Upper lobe of right lung (tissue), 1 donor: ENCODE measurements at regions not wholly inside any gene's neighbourhood (a gene's known extent, or its start where the extent isn't known, plus 50 kb on each side); places are given as distances from the start of the nearest gene placed in this dataset.

Experiments used
- ATAC-seq: fragments of 200-7000 bp; cut with Tn5 transposase; one replicate; pipeline ENCODE4 v1.9.1; 2020; ENCODE audit warnings: mild to moderate bottlenecking, moderate library complexity
- DNase-seq: peaks from one replicate; pipeline ENCODE4 v3.0.0-alpha.2; 2020
- H3K27ac ChIP-seq: fragments of 200-600 bp; one replicate; pipeline ENCODE4 v1.8.0; 2022
- H3K27me3 ChIP-seq: fragments of 200-600 bp; one replicate; pipeline ENCODE4 v1.8.0; 2022; ENCODE audit warnings: mild to moderate bottlenecking
- H3K36me3 ChIP-seq: fragments of 200-600 bp; one replicate; pipeline ENCODE4 v1.8.0; 2022
- H3K4me1 ChIP-seq: fragments of 200-600 bp; one replicate; pipeline ENCODE4 v1.8.0; 2022
- H3K4me3 ChIP-seq: fragments of 200-600 bp; one replicate; pipeline ENCODE4 v1.8.0; 2022; ENCODE audit warnings: mild to moderate bottlenecking
- H3K9me3 ChIP-seq: fragments of 200-600 bp; one replicate; pipeline ENCODE4 v1.8.0; 2022
- intact Hi-C: fragments of 100-400 bp; cut with DNase I; formaldehyde crosslinking; loops from one replicate; pipeline ENCODE4 v1.11.0; 2022
- TF ChIP-seq, protein P1 (sequence below): fragments of 200-600 bp; IDR thresholded peaks from one replicate; pipeline ENCODE4 v1.8.0; 2022; ENCODE audit warnings: antibody characterized with exemption
- donor health status: DM: no; HTN: yes; CAD: no; lungs with severe emphysema.

DNA sequence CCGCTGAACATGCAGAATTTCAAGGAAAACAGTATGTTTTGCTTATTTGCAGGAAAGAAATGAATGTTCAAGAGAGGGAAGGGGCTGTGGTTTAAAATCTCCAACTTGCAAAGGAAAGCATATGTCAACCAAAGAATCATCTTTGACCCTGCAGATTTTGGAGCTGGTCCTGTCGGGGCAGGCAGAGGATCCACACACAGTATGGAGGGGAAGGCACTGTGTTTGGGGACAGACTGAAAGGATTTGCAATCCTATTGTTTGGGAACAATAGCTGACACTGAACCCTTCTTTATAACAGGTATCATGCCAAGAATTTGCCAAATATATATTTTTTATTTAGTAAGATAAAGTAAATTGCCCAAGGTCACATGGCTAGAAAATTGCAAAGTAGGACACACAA, 121.4 kb upstream of the ZNF618 start:
- H3K9me3 ChIP-seq, result no peaks in the 10 kb centered on the region
- H3K4me3 ChIP-seq, result no peak overlapping the region
- no peak for DNase-seq
- TF ChIP-seq, protein P1, sequence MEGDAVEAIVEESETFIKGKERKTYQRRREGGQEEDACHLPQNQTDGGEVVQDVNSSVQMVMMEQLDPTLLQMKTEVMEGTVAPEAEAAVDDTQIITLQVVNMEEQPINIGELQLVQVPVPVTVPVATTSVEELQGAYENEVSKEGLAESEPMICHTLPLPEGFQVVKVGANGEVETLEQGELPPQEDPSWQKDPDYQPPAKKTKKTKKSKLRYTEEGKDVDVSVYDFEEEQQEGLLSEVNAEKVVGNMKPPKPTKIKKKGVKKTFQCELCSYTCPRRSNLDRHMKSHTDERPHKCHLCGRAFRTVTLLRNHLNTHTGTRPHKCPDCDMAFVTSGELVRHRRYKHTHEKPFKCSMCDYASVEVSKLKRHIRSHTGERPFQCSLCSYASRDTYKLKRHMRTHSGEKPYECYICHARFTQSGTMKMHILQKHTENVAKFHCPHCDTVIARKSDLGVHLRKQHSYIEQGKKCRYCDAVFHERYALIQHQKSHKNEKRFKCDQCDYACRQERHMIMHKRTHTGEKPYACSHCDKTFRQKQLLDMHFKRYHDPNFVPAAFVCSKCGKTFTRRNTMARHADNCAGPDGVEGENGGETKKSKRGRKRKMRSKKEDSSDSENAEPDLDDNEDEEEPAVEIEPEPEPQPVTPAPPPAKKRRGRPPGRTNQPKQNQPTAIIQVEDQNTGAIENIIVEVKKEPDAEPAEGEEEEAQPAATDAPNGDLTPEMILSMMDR, result no peak
- ATAC-seq, result no peak
- H3K4me1 ChIP-seq, result no peaks in the 10 kb centered on the region
- no peak overlapping the region for H3K27ac ChIP-seq
- intact Hi-C loops, result no loop called here
- H3K36me3 ChIP-seq, result no peaks in the 10 kb centered on the region
- peaks cover 14% of the 10 kb centered on the region for H3K27me3 ChIP-seq

DNA sequence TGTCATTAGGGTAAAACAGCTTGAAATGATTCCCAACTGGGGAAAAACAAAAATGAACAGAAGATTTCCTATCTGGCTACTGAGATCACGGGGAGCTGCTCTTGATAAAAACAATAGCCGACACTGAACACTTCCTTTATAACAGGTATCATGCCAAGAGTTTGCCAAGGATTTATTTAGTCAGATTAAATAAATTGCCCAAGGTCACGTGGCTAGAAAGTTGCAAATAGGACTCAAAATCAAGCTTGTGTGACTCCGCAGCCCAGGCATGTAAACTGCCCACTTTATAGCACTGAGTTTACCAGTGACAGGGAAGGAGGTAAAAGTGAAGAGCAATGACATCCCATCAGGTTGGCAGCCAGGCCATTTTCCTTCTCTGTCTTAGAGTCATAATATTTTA, 120.7 kb upstream of the ZNF618 start:
- Histone ChIP-seq H3K27ac (no peak overlapping the region), H3K27me3 (peaks cover 18% of the 10 kb centered on the region), H3K36me3 (no peaks in the 10 kb centered on the region), H3K4me3 (no peak overlapping the region), H3K9me3 (no peaks in the 10 kb centered on the region), H3K4me1 (no peaks in the 10 kb centered on the region)
- ATAC-seq (no peak), DNase-seq (no peak)
- TF ChIP-seq, protein P1, result no peak
- intact Hi-C loops, result no loop called here

DNA sequence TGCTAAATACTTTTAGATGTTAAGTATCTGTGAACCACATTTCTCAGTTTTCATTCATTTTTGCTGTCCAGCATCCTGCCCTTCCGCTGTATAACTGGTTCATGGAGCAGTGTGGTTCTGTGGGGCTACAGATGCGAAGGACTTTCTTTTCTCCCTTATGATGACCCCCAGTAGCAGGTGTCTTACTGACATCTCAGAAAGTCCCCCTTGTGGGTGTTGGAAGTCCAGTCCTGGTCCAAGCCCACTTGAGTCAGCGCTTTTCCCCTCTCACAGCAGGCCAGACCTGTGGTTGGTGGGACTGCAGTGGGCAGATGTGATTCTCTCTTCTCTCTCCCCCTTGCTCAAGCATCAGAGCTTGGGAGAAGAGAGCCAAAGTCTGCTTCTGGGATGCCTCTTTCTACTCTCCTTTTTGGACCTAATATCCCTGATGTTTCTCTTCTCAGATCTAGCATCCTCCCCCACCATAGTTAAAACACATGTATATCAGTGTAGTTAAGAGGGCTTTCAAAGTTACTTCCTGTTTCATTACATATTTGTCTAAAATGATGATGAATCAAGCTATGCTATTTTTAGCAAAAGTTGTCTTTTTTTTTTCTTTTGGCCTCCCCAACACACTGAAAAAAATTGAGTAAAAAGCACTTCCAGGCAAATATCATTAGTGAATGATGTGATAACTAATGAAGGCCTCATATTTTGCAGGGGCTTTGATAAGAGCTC, 119.5 kb upstream of the ZNF618 start:
- no peak overlapping the region for H3K4me3 ChIP-seq
- H3K27me3 ChIP-seq, result peaks cover 18% of the 10 kb centered on the region
- no peaks in the 10 kb centered on the region for H3K4me1 ChIP-seq
- ATAC-seq (no peak), DNase-seq (no peak)
- TF ChIP-seq, protein P1, result no peak
- intact Hi-C loops, result no loop called here
- H3K36me3 ChIP-seq, result no peaks in the 10 kb centered on the region
- no peak overlapping the region for H3K27ac ChIP-seq
- no peaks in the 10 kb centered on the region for H3K9me3 ChIP-seq

DNA sequence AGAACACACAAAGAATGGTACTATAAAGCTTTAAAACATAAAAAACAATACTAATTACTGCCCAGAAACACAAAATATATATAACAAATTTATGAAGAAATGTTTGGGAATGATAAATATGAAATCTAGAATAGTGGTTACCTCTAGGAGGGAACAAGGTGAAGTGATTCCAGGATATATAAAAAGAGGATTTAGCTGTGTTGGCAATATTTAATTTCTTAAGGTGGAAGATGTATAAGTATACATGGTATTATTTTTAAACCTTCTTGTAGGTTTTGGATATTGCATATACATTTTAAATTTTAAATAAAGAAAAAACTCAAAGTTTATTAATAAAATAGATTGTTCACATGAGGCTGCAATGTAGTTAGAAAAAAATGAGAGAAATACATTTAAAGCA, 112.7 kb upstream of the ZNF618 start:
- DNase-seq, result no peak

DNA sequence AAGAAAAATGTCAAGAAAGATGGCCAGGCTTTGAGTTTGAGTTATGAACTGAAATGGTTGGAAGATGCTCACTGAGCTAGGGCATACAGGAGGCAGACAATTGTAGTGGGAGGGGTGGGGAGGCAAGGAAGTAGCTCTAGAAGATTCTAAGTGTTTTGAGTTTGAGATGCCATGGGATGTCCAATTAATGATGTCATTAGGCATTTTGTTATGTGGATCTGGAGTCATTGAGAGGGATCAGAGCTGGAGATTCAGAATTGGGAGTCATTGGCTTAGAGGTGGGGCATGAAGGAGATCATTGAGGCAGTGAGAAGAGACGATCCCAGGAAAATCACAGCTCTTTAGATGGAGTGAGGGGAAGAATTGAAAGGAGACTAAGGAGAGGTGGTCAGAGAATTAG, 111.5 kb upstream of the ZNF618 start:
- H3K27ac ChIP-seq, result no peak overlapping the region
- TF ChIP-seq, protein P1, result no peak
- DNase-seq (no peak), ATAC-seq (no peak)
- H3K9me3 ChIP-seq, result no peaks in the 10 kb centered on the region
- H3K4me3 ChIP-seq, result no peak overlapping the region
- H3K4me1 ChIP-seq, result no peaks in the 10 kb centered on the region
- intact Hi-C loops, result no loop called here
- peaks cover 3% of the 10 kb centered on the region for H3K27me3 ChIP-seq
- H3K36me3 ChIP-seq, result no peaks in the 10 kb centered on the region

More for the DNA sequence above, 112.7 kb upstream of the ZNF618 start:
- intact Hi-C loops, result no loop called here
- H3K27me3 ChIP-seq, result peaks cover 3% of the 10 kb centered on the region
- no peaks in the 10 kb centered on the region for H3K9me3 ChIP-seq
- H3K27ac ChIP-seq, result no peak overlapping the region
- no peak for ATAC-seq
- TF ChIP-seq, protein P1, result no peak
- no peaks in the 10 kb centered on the region for H3K4me1 ChIP-seq
- H3K36me3 ChIP-seq, result no peaks in the 10 kb centered on the region
- no peak overlapping the region for H3K4me3 ChIP-seq

DNA sequence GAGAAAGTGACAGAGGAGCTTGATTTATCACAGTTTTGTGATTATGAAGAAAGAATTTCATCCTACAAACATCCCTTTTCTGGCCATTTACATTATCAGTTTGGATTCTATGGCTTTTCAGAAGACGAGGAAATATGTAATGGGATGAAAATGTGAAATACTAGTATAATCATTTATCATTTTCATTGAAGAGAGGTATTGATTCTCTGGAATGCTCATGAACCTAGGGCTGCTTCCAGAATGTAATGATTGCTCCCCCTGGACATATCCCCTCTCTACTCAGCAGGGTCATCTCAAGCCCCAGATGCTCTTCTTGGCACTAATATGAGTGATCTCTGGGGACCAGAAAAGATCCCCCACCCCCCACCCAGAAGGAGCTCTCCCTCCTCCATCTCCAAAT, 106.7 kb upstream of the ZNF618 start:
- Histone ChIP-seq H3K27me3 (no peaks in the 10 kb centered on the region), H3K4me1 (no peaks in the 10 kb centered on the region), H3K36me3 (no peaks in the 10 kb centered on the region), H3K27ac (no peak overlapping the region), H3K4me3 (no peak overlapping the region), H3K9me3 (no peaks in the 10 kb centered on the region)
- TF ChIP-seq, protein P1, result no peak
- intact Hi-C loops, result no loop called here
- ATAC-seq (no peak), DNase-seq (no peak)
